ENCODE measurements at regions not wholly inside any gene's neighbourhood (a gene's known extent, or its start where the extent isn't known, plus 50 kb on each side); places are given as distances from the start of the nearest gene placed in this dataset.

DNA sequence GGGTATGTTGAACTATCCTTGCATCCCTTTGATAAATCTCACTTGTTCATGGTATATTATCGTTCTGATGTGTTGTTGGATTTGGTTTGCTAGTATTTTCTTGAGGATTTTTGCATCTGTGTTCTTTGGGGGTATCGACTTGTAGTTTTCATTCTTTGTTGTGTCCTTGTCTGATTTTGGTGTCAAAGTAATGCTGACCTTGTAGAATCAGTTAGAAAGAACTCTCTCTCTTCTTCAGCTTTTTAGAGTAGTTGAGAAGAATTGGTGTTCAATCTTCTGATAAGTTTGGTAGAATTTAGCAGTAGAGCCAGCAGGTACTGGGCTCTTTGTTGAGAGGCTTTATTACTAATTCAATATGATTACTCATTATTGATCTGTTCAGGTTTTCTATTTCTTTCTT is 707.2 kb upstream of the LRFN5 start:
- DNase-seq (ENCODE audit: low read depth): no peak

DNA sequence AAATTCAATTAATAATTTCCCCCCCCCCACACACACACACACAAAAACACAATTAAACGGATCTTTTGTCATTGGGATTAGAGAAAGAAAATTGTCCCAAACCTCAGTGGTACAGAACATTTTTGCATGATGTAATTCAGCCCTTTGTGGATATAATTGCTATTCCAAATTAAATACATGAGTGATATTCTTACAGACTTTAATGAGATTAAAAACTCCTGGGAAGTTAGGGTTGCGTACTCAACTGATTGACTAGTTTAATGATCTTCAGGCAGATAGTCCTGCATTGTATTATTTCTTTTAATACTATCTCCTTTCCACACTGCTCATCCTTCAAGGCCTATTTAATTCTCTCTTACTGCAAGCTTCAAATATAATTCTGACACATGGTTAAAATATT is 711.8 kb upstream of the LRFN5 start:
- no peak for DNase-seq (ENCODE audit: low read depth)

DNA sequence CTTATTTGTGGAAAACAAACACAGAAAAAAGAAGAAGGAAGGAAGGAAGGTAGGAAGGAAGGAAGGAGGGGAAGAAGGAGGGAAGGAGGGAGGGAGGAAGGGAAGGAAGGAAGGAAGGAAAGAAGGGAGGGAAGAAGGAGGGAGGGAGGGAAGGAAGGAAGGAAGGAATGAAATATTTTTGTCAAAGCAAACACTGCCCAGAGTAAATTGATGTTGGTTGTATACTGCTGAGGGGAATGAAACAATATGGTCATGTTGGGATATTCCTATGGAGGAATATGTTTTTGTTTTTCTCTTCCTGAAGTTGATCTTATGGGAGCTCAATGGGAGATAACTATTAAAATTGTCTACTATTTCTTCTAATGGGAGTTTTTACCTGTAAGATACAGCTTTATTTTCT is 717.5 kb upstream of the LRFN5 start:
- DNase-seq (ENCODE audit: low read depth): no peak

DNA sequence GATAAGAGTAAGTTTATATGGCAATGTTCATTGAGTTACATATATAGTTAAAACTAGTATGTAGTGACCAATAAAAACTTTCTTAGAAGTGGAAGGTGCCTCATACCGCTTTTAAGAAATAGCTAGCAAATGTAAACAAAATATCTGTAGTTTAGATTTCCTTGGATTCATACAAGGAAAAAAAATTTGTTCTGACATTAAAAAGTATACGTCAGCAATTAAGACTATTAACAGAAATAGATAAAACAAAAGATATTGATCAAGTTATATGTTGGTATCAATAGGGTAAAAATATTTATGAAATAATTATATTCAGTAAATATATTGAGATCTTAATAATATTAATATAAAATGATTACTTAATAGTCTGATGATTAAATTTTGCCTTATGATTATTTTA is 718.8 kb upstream of the LRFN5 start:
- DNase-seq (ENCODE audit: low read depth): no peak

DNA sequence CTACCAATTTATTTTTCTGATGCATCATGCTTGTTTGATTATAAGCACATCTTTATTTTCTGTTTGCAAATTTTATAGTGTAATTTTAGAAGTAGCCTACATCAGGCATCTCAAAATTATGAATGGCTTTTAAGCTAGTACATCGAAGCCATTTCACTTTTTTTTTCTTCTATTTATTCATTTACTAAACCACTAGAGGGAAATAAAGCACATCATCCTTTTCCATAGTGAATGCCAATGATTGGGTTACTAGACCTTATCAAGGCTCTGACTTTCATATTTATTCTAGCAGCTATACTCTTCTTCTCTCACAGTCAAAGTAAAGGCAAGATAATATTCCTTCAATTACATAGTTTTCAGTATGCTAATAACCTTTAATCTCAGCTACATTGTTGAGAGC is 736.4 kb upstream of the LRFN5 start:
- no peak for DNase-seq (ENCODE audit: low read depth)

DNA sequence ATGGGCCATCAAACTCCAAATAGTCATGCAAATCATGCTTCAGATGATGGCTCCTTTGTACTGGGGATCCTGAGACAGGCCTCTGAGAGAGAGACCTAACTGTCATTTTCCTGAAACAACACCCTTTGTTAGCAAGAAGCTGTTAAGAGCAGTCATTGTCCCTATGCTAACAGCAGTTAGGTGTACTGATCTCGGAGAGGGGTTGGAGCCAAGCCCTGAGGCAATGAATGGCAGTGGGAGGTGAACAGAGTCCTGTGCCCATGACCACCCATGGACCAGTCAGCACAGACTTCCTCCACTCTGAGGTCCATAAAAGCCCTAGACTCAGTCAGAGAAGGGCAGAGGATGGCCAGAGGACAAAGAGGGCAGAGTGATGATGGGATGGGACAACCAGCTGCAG is 747.6 kb upstream of the LRFN5 start:
- no peak for DNase-seq (ENCODE audit: low read depth)

DNA sequence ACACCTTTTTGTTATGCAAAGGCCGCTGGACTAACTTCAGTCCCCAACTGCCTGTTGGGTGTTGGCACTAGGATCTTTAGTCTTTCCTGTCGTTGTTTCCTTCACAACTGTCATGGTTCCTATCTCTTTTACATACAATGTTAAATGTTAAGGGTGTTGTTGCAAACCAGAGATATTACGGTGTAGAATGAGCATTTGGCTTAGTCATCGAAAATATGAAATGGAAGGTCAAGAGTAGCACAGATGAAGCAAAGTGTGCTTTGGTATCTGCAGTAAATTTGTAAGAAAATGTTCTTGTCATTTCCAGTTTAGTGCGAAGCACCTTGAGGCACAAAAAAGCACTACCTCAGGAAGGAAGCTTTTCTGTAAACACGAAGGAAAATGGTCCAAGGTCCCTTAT is 751.3 kb upstream of the LRFN5 start:
- DNase-seq (ENCODE audit: low read depth): no peak

GRCh38 chr14:40850191-40850590 is 756.5 kb upstream of the LRFN5 start:
- no peak for DNase-seq (ENCODE audit: low read depth)

DNA sequence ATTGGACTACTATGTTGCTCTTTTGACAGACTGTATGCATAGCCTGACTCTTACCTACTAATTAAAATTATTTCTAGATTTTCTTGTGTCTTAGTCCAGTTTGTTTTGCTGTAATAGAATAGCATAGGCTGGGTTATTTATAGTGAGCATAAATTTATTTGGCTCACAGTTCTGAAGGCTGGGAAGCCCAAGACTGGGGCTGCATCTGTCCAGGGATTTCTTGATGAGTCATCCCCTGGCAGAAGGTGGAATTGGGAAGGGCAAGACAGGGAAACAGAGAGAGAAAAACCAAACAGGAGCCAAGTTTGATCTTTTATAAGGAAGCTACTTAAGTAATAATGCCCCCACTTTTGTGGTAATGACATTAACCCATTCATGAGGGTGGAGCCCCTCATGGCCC is 759.2 kb upstream of the LRFN5 start:
- no peak for DNase-seq (ENCODE audit: low read depth)

DNA sequence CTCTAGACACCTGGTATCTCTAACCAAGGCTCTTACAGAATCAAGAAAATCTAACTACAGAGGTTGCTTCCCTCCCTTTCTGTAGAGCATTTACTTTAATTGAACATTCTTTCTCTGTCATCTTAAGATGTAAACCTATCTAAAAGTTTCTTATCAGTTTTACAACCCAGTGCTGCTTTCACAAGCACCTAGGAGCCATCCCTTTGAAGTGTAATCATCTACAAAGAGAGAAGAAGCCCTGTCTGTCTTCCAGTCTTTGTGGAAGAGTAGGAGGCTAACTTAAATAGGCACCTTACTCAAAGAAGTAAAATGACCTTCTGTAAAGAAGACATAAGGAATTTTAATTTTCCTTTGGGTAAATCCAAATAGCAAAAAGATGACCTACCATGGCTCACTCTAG is 763.9 kb upstream of the LRFN5 start:
- DNase-seq (ENCODE audit: low read depth): no peak

- DNase-seq (ENCODE audit: low read depth): no peak
These were observed 764.8 kb upstream of the LRFN5 start for GRCh38 chr14:40841886-40842285.

GRCh38 chr14:40838601-40839000 is 768.1 kb upstream of the LRFN5 start:
- DNase-seq (ENCODE audit: low read depth): no peak

DNA sequence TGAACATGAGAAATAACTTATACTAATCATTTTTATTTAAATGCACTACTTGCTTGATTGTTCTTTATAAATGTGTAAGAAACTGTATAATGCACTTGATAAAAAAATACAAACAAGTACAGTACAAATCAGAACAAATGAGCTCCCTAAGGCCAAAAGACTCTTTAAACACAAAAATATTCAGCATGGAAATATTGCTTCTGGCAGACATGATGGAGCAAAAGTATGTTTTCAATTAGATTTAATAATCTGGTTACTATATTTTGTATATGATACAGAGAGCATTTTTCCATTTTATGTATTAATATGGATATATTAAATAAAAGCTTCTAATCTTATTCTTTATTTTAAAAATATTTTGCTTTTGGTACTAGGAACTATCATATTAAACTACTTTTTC is 800.2 kb upstream of the LRFN5 start:
- DNase-seq (ENCODE audit: low read depth): no peak

DNA sequence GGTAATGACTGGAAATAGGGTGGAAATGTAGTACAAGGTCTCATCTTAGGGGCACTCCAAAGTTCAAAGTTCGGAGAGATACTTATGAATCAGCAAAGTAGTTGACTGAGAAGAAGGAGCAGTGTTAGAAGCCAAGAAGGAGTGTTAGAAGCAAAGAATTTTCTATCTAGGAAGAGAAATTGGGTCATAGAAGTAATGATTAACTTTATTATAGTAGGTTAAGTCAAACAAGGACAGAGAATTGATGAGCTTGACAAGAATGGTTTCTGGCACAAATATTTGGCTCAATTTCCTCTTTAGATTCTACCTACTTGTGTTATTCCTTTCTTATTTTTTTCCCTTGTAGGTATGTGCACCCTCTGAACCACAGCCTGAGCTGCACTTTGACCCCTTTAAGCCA is 810.5 kb upstream of the LRFN5 start:
- no peak for DNase-seq (ENCODE audit: low read depth)

DNA sequence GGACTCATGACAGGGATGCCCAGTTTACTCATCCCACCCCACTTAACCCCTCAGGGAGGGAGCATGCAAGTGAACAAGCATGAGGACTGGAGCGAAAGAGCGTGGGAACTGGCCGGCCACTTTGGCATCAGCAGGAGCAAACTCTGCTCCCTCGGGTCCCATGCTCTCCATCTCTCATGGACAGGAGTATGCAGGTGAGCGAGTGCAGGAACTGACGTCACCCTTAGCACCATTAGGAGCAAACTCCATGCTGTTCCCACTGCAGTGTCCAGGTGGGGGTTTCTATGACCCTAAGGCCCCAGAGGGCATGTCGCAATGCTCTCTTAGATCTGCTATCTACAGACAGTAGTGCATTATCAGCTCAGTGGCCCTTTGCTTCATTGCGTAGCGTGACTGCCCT is 821.8 kb upstream of the LRFN5 start:
- DNase-seq (ENCODE audit: low read depth): no peak

- no peak for DNase-seq (ENCODE audit: low read depth)
These were observed 844.0 kb upstream of the LRFN5 start for GRCh38 chr14:40762685-40763084.

DNA sequence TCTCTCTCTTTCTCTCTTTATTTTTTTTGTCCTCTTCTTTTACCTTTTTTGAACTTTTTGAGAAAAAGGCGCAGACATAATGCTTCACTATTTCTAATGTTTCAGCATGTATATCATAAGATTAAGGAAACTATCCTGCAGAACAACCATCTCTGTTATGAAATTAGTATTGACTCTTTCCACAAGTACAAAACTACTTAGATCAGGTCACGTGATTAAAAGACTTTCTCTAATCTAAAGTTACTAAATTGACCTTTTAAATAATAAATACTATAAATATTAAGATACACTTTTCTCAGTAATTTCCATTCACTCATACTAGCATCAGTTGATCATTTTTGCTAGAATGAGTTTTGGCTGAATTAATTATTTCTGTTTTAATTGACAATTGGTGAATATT is 844.5 kb upstream of the LRFN5 start:
- DNase-seq (ENCODE audit: low read depth): no peak

GRCh38 chr14:40760704-40761103 is 846.0 kb upstream of the LRFN5 start:
- DNase-seq (ENCODE audit: low read depth): no peak

GRCh38 chr14:40758076-40758475 is 848.6 kb upstream of the LRFN5 start:
- DNase-seq (ENCODE audit: low read depth): no peak

DNA sequence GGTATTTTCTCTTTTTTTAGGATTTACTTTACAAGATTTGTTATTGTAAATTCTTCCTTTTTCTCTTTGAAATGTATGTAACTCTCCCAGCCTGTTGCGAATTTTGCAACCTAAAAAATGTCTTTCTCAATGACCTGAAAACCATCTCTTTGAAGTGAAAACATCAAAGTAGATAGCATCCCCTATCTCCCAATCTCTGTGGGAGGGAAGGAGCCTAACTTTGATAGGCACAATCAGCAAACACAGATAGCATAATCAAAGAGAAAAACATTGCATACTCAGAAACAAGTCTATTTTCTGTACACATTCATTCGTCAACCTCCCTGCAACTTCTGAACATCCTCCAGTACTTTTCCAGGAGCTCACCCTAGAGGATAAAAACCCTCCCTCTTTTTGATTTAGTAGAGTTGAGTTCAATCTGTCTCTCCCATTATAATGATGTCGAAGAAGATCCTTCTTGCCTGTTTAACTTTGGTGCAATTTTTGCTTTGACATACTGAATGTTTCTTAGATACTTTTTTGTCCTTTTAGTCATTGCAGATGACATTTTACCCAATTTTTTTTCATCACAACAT is 849.2 kb upstream of the LRFN5 start:
- DNase-seq (ENCODE audit: low read depth): no peak

DNA sequence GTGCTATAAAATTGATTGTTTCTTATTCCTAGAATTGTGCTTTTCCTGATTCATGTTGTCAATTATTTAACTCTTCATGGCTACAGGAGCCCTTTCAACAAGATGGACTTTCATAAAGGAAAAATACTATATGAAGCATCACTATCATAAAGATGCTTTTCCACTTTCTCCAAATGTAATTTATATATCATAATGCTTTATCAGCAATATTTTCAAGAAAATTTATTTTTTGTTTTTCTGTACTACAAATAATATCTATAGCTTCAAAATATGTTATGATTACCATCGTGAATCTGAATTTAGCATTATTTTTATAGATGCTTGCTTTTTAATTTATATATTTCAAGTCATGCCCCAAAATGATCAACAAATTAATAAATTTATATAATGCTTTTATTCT is 873.5 kb upstream of the LRFN5 start:
- no peak for DNase-seq (ENCODE audit: low read depth)

GRCh38 chr14:40727107-40727506 is 879.6 kb upstream of the LRFN5 start:
- DNase-seq (ENCODE audit: low read depth): no peak

- no peak for DNase-seq (ENCODE audit: low read depth)
These were observed 893.3 kb upstream of the LRFN5 start for GRCh38 chr14:40713387-40713786.

GRCh38 chr14:40697231-40697630 is 909.4 kb upstream of the LRFN5 start:
- DNase-seq (ENCODE audit: low read depth): no peak

- no peak for DNase-seq (ENCODE audit: low read depth)
These were observed 912.7 kb upstream of the LRFN5 start for GRCh38 chr14:40694023-40694422.

Data from amniotic epithelial cell (primary cell).